ENCODE measurements at regions not wholly inside any gene's neighbourhood (a gene's known extent, or its start where the extent isn't known, plus 50 kb on each side); places are given as distances from the start of the nearest gene placed in this dataset.
"Not testable (repeated sequence)": the region's sequence is repeated elsewhere in the genome, so short reads cannot be mapped to it uniquely, and the experiment has no call there.

GRCh38 chr5:62825623-62826220 lies 247.1 kb downstream of the LRRC70 start:
- Histone ChIP-seq H3K9me3 (ENCODE audit: control insufficient read depth, insufficient read depth, low read length) (no peaks in the 10 kb centered on the region), H3K27ac (ENCODE audit: low read length) (no peak overlapping the region), H3K4me3 (ENCODE audit: low read length) (no peak overlapping the region), H3K4me1 (ENCODE audit: control insufficient read depth, insufficient read depth, low read length) (no peaks in the 10 kb centered on the region), H3K36me3 (ENCODE audit: control insufficient read depth, insufficient read depth, low read length) (no peaks in the 10 kb centered on the region), H3K27me3 (ENCODE audit: control insufficient read depth, insufficient read depth, low read length) (no peaks in the 10 kb centered on the region)
- ATAC-seq: no peak
- H3K4me3 Mint-ChIP-seq: no peak overlapping the region
- H3K36me3 Mint-ChIP-seq: no peaks in the 10 kb centered on the region
- intact Hi-C loops (cut with micrococcal nuclease): no loop called here
- DNase-seq: no peak
- no peak for TF ChIP-seq CTCF (IDR thresholded peaks at IDR 0.05)
- H3K27me3 Mint-ChIP-seq (ENCODE audit: low read depth in 2 of 2): no peaks in the 10 kb centered on the region
- no peaks in the 10 kb centered on the region for H3K4me1 Mint-ChIP-seq
- peaks cover 0 to 3% of the 10 kb centered on the region in 2 donors for H3K9me3 Mint-ChIP-seq
- H3K27ac Mint-ChIP-seq: no peak overlapping the region
- whole genome bisulfite sequencing (ENCODE audit: insufficient coverage): 97% methylated on average over 4 of the region's 5 CpGs

- no peaks in the 10 kb centered on the region for H3K27me3 Mint-ChIP-seq (ENCODE audit: low read depth in 2 of 2)
- ATAC-seq: no peak
Observed at GRCh38 chr5:62824936-62825335, 246.3 kb downstream of the LRRC70 start.

GRCh38 chr5:62817043-62817442 lies 238.4 kb downstream of the LRRC70 start:
- H3K36me3 Mint-ChIP-seq; H3K9me3 ChIP-seq (ENCODE audit: control insufficient read depth, insufficient read depth, low read length); H3K4me1 Mint-ChIP-seq; H3K27ac Mint-ChIP-seq; H3K9me3 Mint-ChIP-seq; H3K4me3 Mint-ChIP-seq; DNase-seq; H3K4me3 ChIP-seq (ENCODE audit: low read length); H3K27me3 ChIP-seq (ENCODE audit: control insufficient read depth, insufficient read depth, low read length); H3K36me3 ChIP-seq (ENCODE audit: control insufficient read depth, insufficient read depth, low read length); intact Hi-C loops (cut with micrococcal nuclease); H3K27me3 Mint-ChIP-seq (ENCODE audit: low read depth in 2 of 2); ATAC-seq; H3K27ac ChIP-seq (ENCODE audit: low read length); H3K4me1 ChIP-seq (ENCODE audit: control insufficient read depth, insufficient read depth, low read length): not testable (repeated sequence)
- 65% methylated on average over 2 of the region's 8 CpGs for WGBS (ENCODE audit: insufficient coverage)

More at GRCh38 chr5:62824936-62825335, 246.3 kb downstream of the LRRC70 start:
- intact Hi-C loops (cut with micrococcal nuclease): no loop called here
- Mint-ChIP-seq H3K4me3 (no peak overlapping the region), H3K4me1 (no peaks in the 10 kb centered on the region), H3K36me3 (no peaks in the 10 kb centered on the region), H3K9me3 (peaks cover 0 to 3% of the 10 kb centered on the region in 2 donors), H3K27ac (no peak overlapping the region)
- WGBS (ENCODE audit: insufficient coverage): 88% methylated on average over 3 of the region's 3 CpGs
- Histone ChIP-seq H3K36me3 (ENCODE audit: control insufficient read depth, insufficient read depth, low read length) (no peaks in the 10 kb centered on the region), H3K27me3 (ENCODE audit: control insufficient read depth, insufficient read depth, low read length) (no peaks in the 10 kb centered on the region), H3K9me3 (ENCODE audit: control insufficient read depth, insufficient read depth, low read length) (no peaks in the 10 kb centered on the region), H3K27ac (ENCODE audit: low read length) (no peak overlapping the region), H3K4me1 (ENCODE audit: control insufficient read depth, insufficient read depth, low read length) (no peaks in the 10 kb centered on the region), H3K4me3 (ENCODE audit: low read length) (no peak overlapping the region)
- DNase-seq: no peak
- TF ChIP-seq CTCF (IDR thresholded peaks at IDR 0.05): no peak

GRCh38 chr5:62814991-62815390 lies 236.4 kb downstream of the LRRC70 start:
- Histone ChIP-seq H3K4me3 (ENCODE audit: low read length) (no peak overlapping the region), H3K27me3 (ENCODE audit: control insufficient read depth, insufficient read depth, low read length) (no peaks in the 10 kb centered on the region), H3K36me3 (ENCODE audit: control insufficient read depth, insufficient read depth, low read length) (no peaks in the 10 kb centered on the region), H3K4me1 (ENCODE audit: control insufficient read depth, insufficient read depth, low read length) (no peaks in the 10 kb centered on the region), H3K9me3 (ENCODE audit: control insufficient read depth, insufficient read depth, low read length) (no peaks in the 10 kb centered on the region), H3K27ac (ENCODE audit: low read length) (no peak overlapping the region)
- ATAC-seq (no peak), DNase-seq (no peak)
- TF ChIP-seq CTCF (IDR thresholded peaks at IDR 0.05): no peak
- Mint-ChIP-seq H3K27ac (no peak overlapping the region), H3K4me3 (no peak overlapping the region), H3K36me3 (no peaks in the 10 kb centered on the region), H3K4me1 (no peaks in the 10 kb centered on the region), H3K9me3 (peaks cover 2 to 4% of the 10 kb centered on the region in 2 donors), H3K27me3 (ENCODE audit: low read depth in 2 of 2) (no peaks in the 10 kb centered on the region)
- intact Hi-C loops (cut with micrococcal nuclease): no loop called here
- WGBS (ENCODE audit: insufficient coverage): 78% methylated on average over 2 of the region's 2 CpGs
